Panc1 (cell line): ENCODE measurements at regions not wholly inside any gene's neighbourhood (a gene's known extent, or its start where the extent isn't known, plus 50 kb on each side); places are given as distances from the start of the nearest gene placed in this dataset.

Experiments used
- POLR2AphosphoS5 ChIP-seq: IDR thresholded peaks from 2 replicates; pipeline ENCODE4 v1.6.1; 2012; ENCODE audit warnings: mild to moderate bottlenecking, low read depth, low read length, moderate library complexity
- SIN3A ChIP-seq: IDR thresholded peaks from 2 replicates; pipeline ENCODE4 v1.6.1; 2012; ENCODE audit warnings: low read depth, mild to moderate bottlenecking, low read length, moderate library complexity, borderline replicate concordance; ENCODE audit not compliant: insufficient read depth
- TCF7L2 ChIP-seq: IDR thresholded peaks from 2 replicates; pipeline ENCODE4 v1.6.1; 2011; ENCODE audit warnings: mild to moderate bottlenecking, low read depth, low read length, inconsistent platforms
- TF ChIP-seq, protein P1 (sequence below): fragments of 450-650 bp; IDR thresholded peaks from 2 replicates; pipeline ENCODE4 v1.5.1; 2017; ENCODE audit warnings: mild to moderate bottlenecking

DNA sequence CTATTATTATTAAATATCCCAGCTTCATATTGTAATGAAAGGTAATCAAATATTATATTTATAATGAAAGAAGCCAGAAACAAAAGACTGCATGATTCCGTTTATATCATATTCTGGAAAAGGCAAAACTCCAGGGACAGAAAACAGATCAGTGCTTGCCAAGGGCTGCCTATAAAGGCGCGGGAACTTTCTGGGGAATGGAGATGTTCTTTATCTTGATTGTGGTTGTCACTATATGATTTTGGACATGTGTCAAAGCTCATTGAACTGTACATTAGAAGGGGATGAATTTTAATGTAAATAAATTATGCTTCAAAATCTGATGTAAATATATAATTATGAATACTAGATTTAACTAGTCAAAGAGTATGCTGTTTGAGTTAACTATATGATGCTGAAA lies 115.4 kb upstream of the KRAS start:
- TF ChIP-seq, protein P1, sequence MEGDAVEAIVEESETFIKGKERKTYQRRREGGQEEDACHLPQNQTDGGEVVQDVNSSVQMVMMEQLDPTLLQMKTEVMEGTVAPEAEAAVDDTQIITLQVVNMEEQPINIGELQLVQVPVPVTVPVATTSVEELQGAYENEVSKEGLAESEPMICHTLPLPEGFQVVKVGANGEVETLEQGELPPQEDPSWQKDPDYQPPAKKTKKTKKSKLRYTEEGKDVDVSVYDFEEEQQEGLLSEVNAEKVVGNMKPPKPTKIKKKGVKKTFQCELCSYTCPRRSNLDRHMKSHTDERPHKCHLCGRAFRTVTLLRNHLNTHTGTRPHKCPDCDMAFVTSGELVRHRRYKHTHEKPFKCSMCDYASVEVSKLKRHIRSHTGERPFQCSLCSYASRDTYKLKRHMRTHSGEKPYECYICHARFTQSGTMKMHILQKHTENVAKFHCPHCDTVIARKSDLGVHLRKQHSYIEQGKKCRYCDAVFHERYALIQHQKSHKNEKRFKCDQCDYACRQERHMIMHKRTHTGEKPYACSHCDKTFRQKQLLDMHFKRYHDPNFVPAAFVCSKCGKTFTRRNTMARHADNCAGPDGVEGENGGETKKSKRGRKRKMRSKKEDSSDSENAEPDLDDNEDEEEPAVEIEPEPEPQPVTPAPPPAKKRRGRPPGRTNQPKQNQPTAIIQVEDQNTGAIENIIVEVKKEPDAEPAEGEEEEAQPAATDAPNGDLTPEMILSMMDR: no peak
- TF ChIP-seq POLR2AphosphoS5 (no peak), TCF7L2 (no peak), SIN3A (no peak)
